ENCODE measurements at regions not wholly inside any gene's neighbourhood (a gene's known extent, or its start where the extent isn't known, plus 50 kb on each side); places are given as distances from the start of the nearest gene placed in this dataset.

GRCh38 chr1:168871531-168871930, 142.5 kb upstream of the DPT start:
- no peak for DNase-seq

DNA sequence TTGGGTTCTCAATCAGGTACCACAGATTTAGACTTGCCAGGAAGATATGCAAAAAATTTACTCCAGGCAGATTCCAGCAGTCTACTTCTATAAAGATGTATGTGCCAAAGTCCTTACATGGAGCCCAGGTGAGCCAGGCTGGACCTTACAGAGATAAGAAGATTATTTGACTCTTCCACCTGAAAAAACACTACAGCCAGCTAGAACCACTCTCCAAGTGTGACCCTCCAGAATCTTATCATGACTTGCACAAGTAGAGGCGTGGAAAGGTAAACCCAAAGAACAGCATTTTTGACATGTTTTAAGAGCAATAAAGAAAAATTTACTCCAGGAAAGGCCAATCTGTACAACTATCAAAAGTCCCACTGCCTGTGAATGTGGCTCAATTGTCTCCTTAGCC, 146.8 kb upstream of the DPT start:
- no peak for DNase-seq

DNA sequence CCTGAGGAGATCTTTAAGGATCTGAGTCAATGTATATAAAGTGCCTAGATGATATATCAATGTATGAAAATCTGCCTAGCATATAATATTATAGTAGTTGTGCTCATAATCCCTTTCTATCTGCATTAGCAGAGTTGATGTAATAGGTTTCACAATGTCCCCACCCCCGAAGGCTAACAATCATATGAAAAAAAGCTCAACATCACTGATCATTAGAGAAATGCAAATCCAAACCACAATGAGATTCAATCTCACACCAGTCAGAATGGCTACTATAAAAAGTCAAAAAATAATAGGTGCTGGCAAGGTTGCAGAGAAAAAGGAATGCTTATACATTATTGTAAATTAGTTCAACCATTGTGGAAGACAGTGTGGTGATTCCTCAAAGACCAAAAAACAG, 147.8 kb upstream of the DPT start:
- DNase-seq, result no peak

GRCh38 chr1:168879896-168880734, 151.1 kb upstream of the DPT start:
- peak; percentile 9 for DNase-seq

DNA sequence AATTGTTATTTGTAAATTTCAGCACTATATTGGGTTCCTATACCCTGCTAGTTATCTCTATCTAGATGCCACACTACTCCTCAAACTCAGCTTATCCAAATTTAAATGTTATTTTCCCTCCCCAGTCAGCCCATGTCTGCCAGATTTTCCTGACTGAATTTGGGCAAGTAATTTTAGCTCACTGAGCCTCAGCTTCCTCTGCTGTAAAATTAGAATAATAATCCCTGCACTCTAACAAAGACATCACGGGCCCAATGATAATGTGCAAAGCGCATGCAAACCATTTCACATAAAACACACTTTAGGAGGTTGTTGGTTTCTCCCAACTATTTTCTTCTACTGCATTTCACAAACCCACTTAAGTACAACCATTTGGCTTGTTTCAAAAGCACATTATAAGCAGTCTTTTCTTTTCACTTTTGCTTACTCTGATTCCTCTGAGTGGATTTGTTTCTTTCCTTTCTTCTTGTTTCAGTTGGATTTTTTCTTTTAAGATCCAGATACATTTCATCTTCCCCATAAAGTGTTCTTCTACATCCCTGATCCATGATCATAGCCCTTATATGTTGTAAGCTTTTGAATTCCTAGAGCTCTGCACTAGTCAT, 152.8 kb upstream of the DPT start:
- no peak for DNase-seq

- no peak for DNase-seq
These were observed 158.4 kb upstream of the DPT start for GRCh38 chr1:168887381-168887780.

- no peak for DNase-seq
These were observed 159.4 kb upstream of the DPT start for GRCh38 chr1:168888418-168888817.

- no peak for DNase-seq
These were observed 163.9 kb upstream of the DPT start for GRCh38 chr1:168892931-168893330.

DNA sequence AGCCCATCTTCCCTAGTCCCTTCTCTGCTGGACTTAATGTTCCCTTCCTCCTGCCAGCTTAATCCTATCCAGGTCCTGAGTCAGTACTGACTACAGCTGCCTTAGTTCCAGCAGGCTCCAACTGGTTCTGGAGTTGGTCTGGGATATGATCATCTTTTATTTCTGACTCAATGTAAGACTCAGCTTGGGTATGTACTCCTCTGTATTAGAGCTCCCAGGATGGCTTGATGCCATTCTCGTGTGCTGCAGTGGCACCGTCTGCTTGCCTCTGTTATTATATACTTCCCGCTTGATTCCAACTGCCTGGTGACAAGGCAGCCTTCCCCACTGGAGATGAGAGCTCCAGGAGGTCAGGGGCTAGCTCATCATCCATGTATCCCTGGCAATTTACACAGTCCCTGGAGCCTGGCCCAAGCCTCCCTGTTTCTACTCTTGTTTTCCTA, 164.4 kb upstream of the DPT start:
- DNase-seq, result no peak

DNA sequence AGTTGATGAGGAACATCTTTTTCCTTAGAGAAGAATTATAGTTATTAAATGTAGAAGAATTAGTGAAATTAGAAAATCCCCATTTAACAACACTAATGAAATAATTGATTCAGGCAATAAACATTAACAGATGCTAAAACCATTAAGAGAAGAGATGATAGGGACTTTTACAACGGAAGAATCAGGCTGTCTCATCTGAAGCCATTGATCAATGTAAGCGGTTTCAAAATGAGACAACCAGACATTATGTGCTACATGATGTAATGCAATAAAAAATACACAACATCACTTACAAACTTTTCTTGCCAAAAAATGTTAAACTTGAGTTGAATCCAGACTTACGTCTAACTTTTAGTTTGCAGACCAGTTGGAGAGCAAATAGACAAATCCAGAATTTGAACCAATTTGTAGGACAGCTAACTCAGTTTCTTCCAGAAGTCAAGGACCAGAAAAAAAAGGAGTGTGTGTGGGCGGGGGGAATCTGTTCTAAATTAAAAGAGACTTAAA, 165.4 kb upstream of the DPT start:
- no peak for DNase-seq

GRCh38 chr1:168897249-168897648, 168.2 kb upstream of the DPT start:
- DNase-seq, result no peak

DNA sequence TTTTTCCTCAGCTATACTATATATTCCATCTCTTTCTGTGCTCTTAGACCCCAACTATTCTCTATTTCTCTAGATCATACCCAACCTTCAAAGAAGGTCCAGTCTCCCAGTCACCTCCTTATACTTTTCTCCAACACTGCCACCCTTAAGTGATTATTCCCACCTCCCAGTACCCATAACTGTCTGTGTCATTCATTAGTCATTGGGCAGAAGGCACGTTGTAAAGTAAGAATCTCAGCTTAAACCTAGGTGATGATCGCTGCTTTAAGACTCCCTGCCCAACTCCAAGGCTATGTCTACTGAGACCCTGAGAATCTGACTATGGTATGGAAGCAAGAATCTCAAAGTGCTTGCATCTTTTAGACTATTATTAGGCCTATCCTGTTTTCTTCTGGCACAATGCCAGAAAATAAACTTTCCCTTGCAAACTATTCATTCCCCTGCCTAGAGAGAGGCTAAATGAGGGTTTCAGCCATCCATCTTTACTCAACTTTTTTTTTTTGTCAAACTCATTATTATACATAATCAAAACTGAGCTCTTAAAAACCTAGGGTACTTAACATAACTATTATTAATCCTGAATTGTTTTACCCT, 174.3 kb upstream of the DPT start:
- no peak for DNase-seq

GRCh38 chr1:168905633-168906032, 176.6 kb upstream of the DPT start:
- no peak for DNase-seq

DNA sequence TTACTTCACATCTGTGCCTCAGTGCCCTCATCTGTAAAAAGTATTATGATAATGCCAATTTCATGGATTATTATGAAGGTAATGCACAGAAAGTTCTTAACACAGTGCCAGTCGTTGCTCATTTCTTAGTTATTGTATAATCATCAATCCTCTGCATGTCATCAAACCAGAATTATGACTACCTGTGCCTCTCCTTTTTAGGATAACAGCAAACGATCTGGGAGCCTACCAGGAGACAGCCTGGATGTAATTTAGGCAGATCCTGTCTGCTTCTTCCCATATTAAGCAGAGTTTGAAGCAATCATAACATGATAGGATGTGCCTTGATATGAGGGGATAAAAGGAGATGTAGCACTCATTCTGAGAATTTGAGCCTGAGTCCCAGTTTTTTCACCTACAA, 177.4 kb upstream of the DPT start:
- DNase-seq, result no peak

DNA sequence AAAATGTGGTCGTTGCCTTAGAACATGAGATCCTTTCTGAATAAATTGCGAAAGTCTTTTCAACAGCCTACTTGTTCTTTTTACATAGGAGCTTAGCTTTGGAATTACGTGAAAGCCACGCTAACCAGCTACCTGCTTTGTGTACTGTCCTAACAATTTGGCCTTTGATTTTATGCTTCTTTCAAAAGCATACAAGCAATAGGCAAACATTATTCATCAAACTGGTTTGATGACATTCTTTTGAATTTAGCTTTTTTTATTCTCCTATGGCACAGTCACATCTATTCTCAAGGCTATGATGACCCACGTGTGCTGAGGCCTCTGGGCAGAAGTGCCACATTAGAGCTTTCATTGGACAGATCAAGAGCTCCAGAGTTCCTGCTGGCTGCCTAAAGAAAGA, 178.0 kb upstream of the DPT start:
- DNase-seq, result no peak

- no peak for DNase-seq
These were observed 178.9 kb upstream of the DPT start for GRCh38 chr1:168907786-168908348.

- no peak for DNase-seq
These were observed 181.4 kb upstream of the DPT start for GRCh38 chr1:168910403-168910802.

DNA sequence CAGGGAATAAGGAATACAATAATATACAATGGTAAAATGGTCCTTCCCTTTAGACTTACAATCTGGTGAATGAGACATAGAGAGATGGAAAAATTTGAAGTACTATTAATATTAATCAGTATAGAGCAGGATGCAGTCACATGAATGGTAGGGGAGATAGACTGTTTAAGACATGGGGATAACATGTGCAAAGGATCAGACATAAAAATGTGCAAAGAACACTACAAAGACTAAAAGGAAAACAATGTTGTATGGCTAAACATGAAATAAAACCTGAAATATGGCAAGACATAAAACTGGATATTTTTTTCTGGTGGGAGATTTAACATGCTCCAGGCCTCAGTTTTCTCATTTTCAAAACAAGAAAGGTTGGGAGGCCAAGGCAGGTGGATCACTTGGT, 182.4 kb upstream of the DPT start:
- no peak for DNase-seq

GRCh38 chr1:168913711-168914463, 184.9 kb upstream of the DPT start:
- DNase-seq, result no peak

DNA sequence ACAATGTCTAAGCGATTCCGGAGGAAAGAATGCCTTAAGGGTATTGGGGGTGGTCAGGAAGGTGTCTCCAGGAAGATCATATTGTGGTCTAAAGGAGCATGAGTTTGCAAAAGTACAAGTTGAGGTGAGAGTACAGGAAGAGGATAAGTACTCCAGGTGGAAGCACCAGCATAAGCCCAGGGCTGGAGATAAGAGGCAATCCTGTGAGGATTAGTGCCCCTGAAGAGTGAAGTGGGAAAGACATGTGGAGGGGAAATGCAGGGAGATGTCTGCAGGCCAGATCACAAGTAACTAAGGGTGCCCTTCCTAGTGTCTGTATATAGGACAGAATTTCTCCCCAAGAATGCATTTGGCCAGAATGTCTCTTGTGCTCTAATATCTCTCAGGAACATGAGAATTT, 188.3 kb upstream of the DPT start:
- no peak for DNase-seq

GRCh38 chr1:168917796-168918195, 188.7 kb upstream of the ATP1B1 start:
- no peak for DNase-seq

Measured in right kidney (tissue), 1 donor.